Endothelial cell of umbilical vein (primary cell): ENCODE measurements at regions not wholly inside any gene's neighbourhood (a gene's known extent, or its start where the extent isn't known, plus 50 kb on each side); places are given as distances from the start of the nearest gene placed in this dataset.

Experiments
- BruUV-seq: library from RNA; stranded (reverse); fragments of 400-500 nt; replicated peaks from 2 replicates; lab custom pipeline; 2021; lab: Mats Ljungman, UMichigan
- CTCF ChIA-PET: fragments of 300-600, 350-600 bp; sonication (Branson Sonifier 250); formaldehyde crosslinking; loops from one replicate; lab custom pipeline; 2021; ENCODE audit warnings: antibody characterized with exemption, inconsistent platforms; lab: Charles Lee
- POLR2A ChIA-PET: fragments of 300-600, 350-600 bp; sonication (Branson Sonifier 250); formaldehyde crosslinking; loops from one replicate; lab custom pipeline; 2021; ENCODE audit warnings: antibody characterized with exemption, inconsistent platforms; lab: Charles Lee
- DNase-seq: peaks from one replicate; pipeline ENCODE4 v3.0.0-alpha.2; 2011; ENCODE audit warnings: low read depth, low spot score
- FAIRE-seq: peaks from 2 replicates; lab custom pipeline; 2011; peaks lifted over from hg19 to GRCh38; lab: Jason Lieb, UNC
- H2AFZ ChIP-seq: 2 replicates; pipeline ENCODE4 v1.6.0; 2012; ENCODE audit warnings: low read depth, low read length, control low read depth, inconsistent platforms
- H3K27ac ChIP-seq: 2 replicates; pipeline ENCODE4 v1.5.1; 2011; ENCODE audit warnings: low read depth, mild to moderate bottlenecking, control low read depth, low read length, moderate library complexity; ENCODE audit not compliant: insufficient read depth
- H3K27me3 ChIP-seq, 2 experiments: 2 replicates each; pipeline versions ENCODE4 v1.6.0 to v1.6.1; 2011; ENCODE audit warnings: low read length in 2 of 2, mixed read lengths in 1 of 2; ENCODE audit not compliant: control insufficient read depth in 2 of 2, insufficient read depth in 2 of 2
- H3K36me3 ChIP-seq, 2 experiments: 2 replicates in 1 of 2; 3 replicates in 1 of 2; pipeline ENCODE4 v1.5.1; 2011; ENCODE audit warnings: low read length in 2 of 2, mild to moderate bottlenecking in 1 of 2, moderate library complexity in 1 of 2; ENCODE audit not compliant: control insufficient read depth in 2 of 2, insufficient read depth in 2 of 2; ENCODE audit errors: extremely low read depth in 1 of 2
- H3K4me1 ChIP-seq: 3 replicates; pipeline ENCODE4 v1.5.1; 2011; ENCODE audit warnings: mild to moderate bottlenecking, low read length; ENCODE audit not compliant: control insufficient read depth, insufficient read depth; ENCODE audit errors: extremely low read depth
- H3K4me2 ChIP-seq: 2 replicates; pipeline ENCODE4 v1.6.1; 2011; ENCODE audit warnings: low read length, control low read depth, mixed read lengths; ENCODE audit not compliant: insufficient read depth
- H3K4me3 ChIP-seq, 3 experiments: fragments of 200-600 bp in 1 of 3; sonication (generic), shearing (Covaris generic) in 1 of 3; replicated peaks in 1 of 3; 2 replicates each; pipeline ENCODE4 v1.5.1; 2011 to 2016; ENCODE audit warnings: control low read depth in 3 of 3, low read length in 3 of 3, mild to moderate bottlenecking in 2 of 3, inconsistent platforms in 1 of 3, low read depth in 1 of 3, moderate library complexity in 1 of 3; ENCODE audit not compliant: insufficient read depth in 1 of 3
- H3K79me2 ChIP-seq: 2 replicates; pipeline ENCODE4 v1.6.0; 2012; ENCODE audit warnings: low read length, inconsistent platforms; ENCODE audit not compliant: control insufficient read depth, insufficient read depth
- H3K9ac ChIP-seq: replicated peaks from 2 replicates; pipeline ENCODE3; 2011; ENCODE audit warnings: low read length, control low read depth; ENCODE audit not compliant: insufficient read depth; ENCODE audit errors: extremely low read depth
- H3K9me1 ChIP-seq: replicated peaks from 3 replicates; pipeline ENCODE4 v1.6.0; 2011; ENCODE audit warnings: mild to moderate bottlenecking, low read length; ENCODE audit not compliant: control insufficient read depth, insufficient read depth; ENCODE audit errors: extremely low read depth
- H3K9me3 ChIP-seq: replicated peaks from 2 replicates; pipeline ENCODE4 v1.5.1; 2012; ENCODE audit warnings: low read length, inconsistent platforms; ENCODE audit not compliant: control insufficient read depth, insufficient read depth
- H4K20me1 ChIP-seq: replicated peaks from 2 replicates; pipeline ENCODE3; 2011; ENCODE audit warnings: mild to moderate bottlenecking, low read length; ENCODE audit not compliant: control insufficient read depth, insufficient read depth; ENCODE audit errors: extremely low read depth
- EZH2 ChIP-seq: IDR thresholded peaks from 2 replicates; pipeline ENCODE4 v1.6.1; 2012; ENCODE audit warnings: borderline replicate concordance, low read depth, mild to moderate bottlenecking, moderate library complexity, low read length, inconsistent platforms; ENCODE audit not compliant: severe bottlenecking
- FOS ChIP-seq: IDR thresholded peaks from 2 replicates; pipeline ENCODE4 v1.6.1; 2011; ENCODE audit warnings: mild to moderate bottlenecking, low read length, moderate library complexity, borderline replicate concordance; ENCODE audit not compliant: insufficient read depth
- GATA2 ChIP-seq: IDR thresholded peaks from 2 replicates; pipeline ENCODE4 v1.7.0; 2011; ENCODE audit warnings: low read depth, mild to moderate bottlenecking, moderate library complexity, mixed read lengths, low read length; ENCODE audit not compliant: insufficient read length, insufficient read depth
- JUN ChIP-seq: IDR thresholded peaks from 2 replicates; pipeline ENCODE4 v1.6.1; 2011; ENCODE audit warnings: borderline replicate concordance, low read depth; ENCODE audit not compliant: insufficient read length, insufficient read depth
- MAX ChIP-seq: IDR thresholded peaks from 2 replicates; pipeline ENCODE4 v1.6.1; 2011; ENCODE audit not compliant: insufficient read depth, insufficient read length
- MYC ChIP-seq: IDR thresholded peaks from one replicate; pipeline ENCODE4 v1.6.1; 2011; ENCODE audit warnings: mild to moderate bottlenecking, low read depth, low read length
- POLR2A ChIP-seq: IDR thresholded peaks from 2 replicates; pipeline ENCODE4 v1.6.1; 2012; ENCODE audit warnings: low read depth, mild to moderate bottlenecking, control low read depth, low read length
- POLR2AphosphoS5 ChIP-seq: IDR thresholded peaks from 2 replicates; pipeline ENCODE4 v1.6.1; 2012; ENCODE audit warnings: low read depth, mild to moderate bottlenecking, control low read depth, low read length, moderate library complexity; ENCODE audit not compliant: insufficient read depth
- dilution Hi-C: fragments of 300-500 bp; cut with MboI; formaldehyde crosslinking; loops from one replicate; pipeline ENCODE4 v1.15.0; 2019; ENCODE audit warnings: low sequenced_read_pairs; ENCODE audit not compliant: extremely low pct_ligation_motif_present
- intact Hi-C: fragments of 100-400 bp; cut with micrococcal nuclease; formaldehyde crosslinking; loops from one replicate; pipeline ENCODE4 v1.10.0; 2022
- TF ChIP-seq, protein P1 (sequence below), 2 donors: IDR thresholded peaks; 1 replicate in 1 of 2; 2 replicates in 1 of 2; pipeline ENCODE4 v1.5.1; 2011; ENCODE audit warnings: low read length in 2 of 2, mild to moderate bottlenecking in 2 of 2, moderate library complexity in 2 of 2, control low read depth in 1 of 2, inconsistent platforms in 1 of 2, low read depth in 1 of 2; ENCODE audit not compliant: insufficient read depth in 1 of 2; ENCODE audit errors: extremely low read depth in 1 of 2

DNA sequence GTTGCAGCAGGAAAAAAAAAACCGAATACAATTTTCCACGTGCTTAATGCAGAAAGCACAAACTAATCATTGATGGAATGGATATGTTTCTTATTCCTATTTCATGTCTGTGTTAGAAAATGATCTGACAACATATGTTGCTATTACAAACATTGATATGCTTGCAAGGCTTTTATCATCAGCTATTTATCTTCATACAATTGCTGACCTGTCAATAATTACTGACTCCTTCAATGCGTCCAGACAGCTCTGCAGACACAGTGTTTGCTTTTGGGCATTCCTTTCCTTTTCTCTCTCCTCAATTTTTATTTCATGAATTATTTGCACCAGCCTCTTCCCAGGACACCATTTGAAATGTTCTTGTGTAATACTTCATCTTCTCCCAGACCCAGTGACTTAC is 246.2 kb downstream of the SEC23IP start:
- H3K9ac ChIP-seq: no peak overlapping the region
- TF ChIP-seq, protein P1, sequence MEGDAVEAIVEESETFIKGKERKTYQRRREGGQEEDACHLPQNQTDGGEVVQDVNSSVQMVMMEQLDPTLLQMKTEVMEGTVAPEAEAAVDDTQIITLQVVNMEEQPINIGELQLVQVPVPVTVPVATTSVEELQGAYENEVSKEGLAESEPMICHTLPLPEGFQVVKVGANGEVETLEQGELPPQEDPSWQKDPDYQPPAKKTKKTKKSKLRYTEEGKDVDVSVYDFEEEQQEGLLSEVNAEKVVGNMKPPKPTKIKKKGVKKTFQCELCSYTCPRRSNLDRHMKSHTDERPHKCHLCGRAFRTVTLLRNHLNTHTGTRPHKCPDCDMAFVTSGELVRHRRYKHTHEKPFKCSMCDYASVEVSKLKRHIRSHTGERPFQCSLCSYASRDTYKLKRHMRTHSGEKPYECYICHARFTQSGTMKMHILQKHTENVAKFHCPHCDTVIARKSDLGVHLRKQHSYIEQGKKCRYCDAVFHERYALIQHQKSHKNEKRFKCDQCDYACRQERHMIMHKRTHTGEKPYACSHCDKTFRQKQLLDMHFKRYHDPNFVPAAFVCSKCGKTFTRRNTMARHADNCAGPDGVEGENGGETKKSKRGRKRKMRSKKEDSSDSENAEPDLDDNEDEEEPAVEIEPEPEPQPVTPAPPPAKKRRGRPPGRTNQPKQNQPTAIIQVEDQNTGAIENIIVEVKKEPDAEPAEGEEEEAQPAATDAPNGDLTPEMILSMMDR (IDR thresholded peaks at IDR 0.05; ENCODE audit: extremely low read depth in 1 of 2, insufficient read depth in 1 of 2, low read depth in 1 of 2, low read length in 2 of 2): no peak
- TF ChIP-seq GATA2 (no peak), POLR2A (no peak), JUN (no peak), EZH2 (no peak), POLR2AphosphoS5 (no peak), MAX (no peak), FOS (no peak), MYC (no peak)
- no peak overlapping the region for H3K27ac ChIP-seq
- CTCF ChIA-PET: no interaction called here
- H3K9me1 ChIP-seq: no peaks in the 10 kb centered on the region
- H3K4me1 ChIP-seq: no peaks in the 10 kb centered on the region
- intact Hi-C loops: no loop called here
- BruUV-seq: no TSS peak
- no peaks in the 10 kb centered on the region for H4K20me1 ChIP-seq
- no peak overlapping the region for H2AFZ ChIP-seq
- dilution Hi-C loops: no loop called here
- no peaks in the 10 kb centered on the region for H3K9me3 ChIP-seq
- FAIRE-seq (no peak), DNase-seq (no peak)
- no peaks in the 10 kb centered on the region for H3K36me3 ChIP-seq
- H3K79me2 ChIP-seq: no peaks in the 10 kb centered on the region
- no peak overlapping the region for H3K4me3 ChIP-seq
- H3K27me3 ChIP-seq: no peaks in the 10 kb centered on the region
- H3K4me2 ChIP-seq: no peak overlapping the region
- POLR2A ChIA-PET: no interaction called here
